A549 (cell line): ENCODE measurements at regions not wholly inside any gene's neighbourhood (a gene's known extent, or its start where the extent isn't known, plus 50 kb on each side); places are given as distances from the start of the nearest gene placed in this dataset.
"Not testable (repeated sequence)": the region's sequence is repeated elsewhere in the genome, so short reads cannot be mapped to it uniquely, and the experiment has no call there.

Experiments
- BCL3 ChIP-seq: fragments of >200 bp; sonication (Bioruptor Twin); formaldehyde crosslinking; IDR thresholded peaks from 3 replicates; pipeline ENCODE4 v1.6.1; 2016
- MAZ ChIP-seq: fragments of 150-350 bp; IDR thresholded peaks from 2 replicates; pipeline ENCODE4 v1.6.1; 2014; ENCODE audit warnings: antibody characterized with exemption, low read depth, low read length, borderline replicate concordance

GRCh38 chr2:122051659-122052058, 296.2 kb downstream of the TSN start:
- not testable (repeated sequence) for TF ChIP-seq BCL3, MAZ
